ENCODE measurements at regions not wholly inside any gene's neighbourhood (a gene's known extent, or its start where the extent isn't known, plus 50 kb on each side); places are given as distances from the start of the nearest gene placed in this dataset.

- no peaks in the 10 kb centered on the region for H3K36me3 ChIP-seq (ENCODE audit: insufficient read depth, low read length)
- DNase-seq (ENCODE audit: low read depth, low spot score) = no peak
- H3K9ac ChIP-seq (ENCODE audit: insufficient read length) = no peak overlapping the region
- no peak overlapping the region for H3K27ac ChIP-seq
- no peak for TF ChIP-seq POLR2AphosphoS5 (IDR thresholded peaks at IDR 0.05; ENCODE audit: borderline replicate concordance, low read depth, low read length)
- no peaks in the 10 kb centered on the region for H3K9me3 ChIP-seq (ENCODE audit: low read depth, low read length)
- H3K4me3 ChIP-seq = no peak overlapping the region
Observed at GRCh38 chrX:44433556-44433955, 90.1 kb upstream of the EFHC2 start.

- no peak overlapping the region for H3K4me3 ChIP-seq
- H3K27ac ChIP-seq = no peak overlapping the region
- no peak for TF ChIP-seq POLR2AphosphoS5 (IDR thresholded peaks at IDR 0.05; ENCODE audit: borderline replicate concordance, low read depth, low read length)
- no peak for TF ChIP-seq EZH2 (IDR thresholded peaks at IDR 0.05)
- no peak for TF ChIP-seq FOXP2 (optimal IDR thresholded peaks at IDR 0.05; ENCODE audit: control extremely low read depth, extremely low read length, insufficient read depth)
- no peak for DNase-seq (ENCODE audit: low read depth, low spot score)
- no peaks in the 10 kb centered on the region for H3K9me3 ChIP-seq (ENCODE audit: low read depth, low read length)
- H3K9ac ChIP-seq (ENCODE audit: insufficient read length) = no peak overlapping the region
- H3K36me3 ChIP-seq (ENCODE audit: insufficient read depth, low read length) = no peaks in the 10 kb centered on the region
Observed at GRCh38 chrX:44432641-44433040, 89.2 kb upstream of the EFHC2 start.

DNA sequence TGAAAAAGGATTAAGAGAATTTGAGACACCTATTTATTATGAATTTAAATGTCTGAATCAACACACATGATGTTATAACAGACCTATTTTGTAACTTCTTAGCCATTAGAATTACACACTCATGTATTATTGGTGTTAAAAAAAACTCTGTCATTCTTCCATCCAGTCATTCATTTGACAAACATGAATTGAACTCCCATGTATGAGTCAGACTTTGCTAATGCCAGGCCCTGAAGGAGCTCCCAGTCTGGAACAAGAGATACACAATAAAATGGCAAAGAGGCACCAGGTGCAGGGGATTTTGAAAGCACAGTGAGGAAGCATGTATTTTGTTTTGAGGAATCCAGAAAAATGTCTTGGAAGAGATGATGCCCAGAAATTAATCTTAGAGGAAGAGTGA lies 87.7 kb upstream of the EFHC2 start:
- Histone ChIP-seq H3K36me3 (ENCODE audit: insufficient read depth, low read length) (no peaks in the 10 kb centered on the region), H3K9me3 (ENCODE audit: low read depth, low read length) (no peaks in the 10 kb centered on the region), H3K9ac (ENCODE audit: insufficient read length) (no peak overlapping the region), H3K27ac (no peak overlapping the region), H3K4me3 (no peak overlapping the region)
- no peak for DNase-seq (ENCODE audit: low read depth, low spot score)
- no peak for TF ChIP-seq FOXP2 (optimal IDR thresholded peaks at IDR 0.05; ENCODE audit: control extremely low read depth, extremely low read length, insufficient read depth)
- no peak for TF ChIP-seq POLR2AphosphoS5 (IDR thresholded peaks at IDR 0.05; ENCODE audit: borderline replicate concordance, low read depth, low read length)
- TF ChIP-seq EZH2 (IDR thresholded peaks at IDR 0.05) = no peak

- H3K4me3 ChIP-seq = no peak overlapping the region
- no peaks in the 10 kb centered on the region for H3K9me3 ChIP-seq (ENCODE audit: low read depth, low read length)
- H3K36me3 ChIP-seq (ENCODE audit: insufficient read depth, low read length) = no peaks in the 10 kb centered on the region
- no peak for DNase-seq (ENCODE audit: low read depth, low spot score)
- H3K9ac ChIP-seq (ENCODE audit: insufficient read length) = no peak overlapping the region
- H3K27ac ChIP-seq = no peak overlapping the region
- TF ChIP-seq FOXP2 (optimal IDR thresholded peaks at IDR 0.05; ENCODE audit: control extremely low read depth, extremely low read length, insufficient read depth) (no peak), EZH2 (IDR thresholded peaks at IDR 0.05) (no peak), POLR2AphosphoS5 (IDR thresholded peaks at IDR 0.05; ENCODE audit: borderline replicate concordance, low read depth, low read length) (no peak)
Observed at GRCh38 chrX:44428989-44429627, 85.6 kb upstream of the EFHC2 start.

DNA sequence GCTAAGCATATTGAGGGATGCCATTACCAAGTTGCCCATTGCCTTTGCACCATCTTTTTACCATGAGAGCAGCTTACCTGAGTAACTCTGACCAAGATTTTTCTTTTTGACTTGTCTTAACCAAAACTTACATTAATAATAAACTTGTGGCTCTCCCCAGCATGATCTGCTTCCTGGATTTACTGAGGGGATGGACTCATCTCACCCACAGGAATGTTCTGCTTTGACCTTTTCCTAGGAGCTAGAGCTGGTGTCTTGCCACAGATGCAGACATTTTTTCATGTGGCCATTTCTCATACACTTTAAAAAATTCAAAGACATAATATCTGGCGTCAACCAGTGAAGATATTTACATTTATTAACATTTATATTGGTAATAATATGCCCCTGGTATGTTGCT lies 79.2 kb upstream of the EFHC2 start:
- TF ChIP-seq POLR2AphosphoS5 (IDR thresholded peaks at IDR 0.05; ENCODE audit: borderline replicate concordance, low read depth, low read length) = no peak
- TF ChIP-seq FOXP2 (optimal IDR thresholded peaks at IDR 0.05; ENCODE audit: control extremely low read depth, extremely low read length, insufficient read depth) = no peak
- no peak for TF ChIP-seq EZH2 (IDR thresholded peaks at IDR 0.05)

GRCh38 chrX:44415639-44416386 lies 72.3 kb upstream of the EFHC2 start:
- Histone ChIP-seq H3K4me3 (no peak overlapping the region), H3K9ac (ENCODE audit: insufficient read length) (no peak overlapping the region), H3K9me3 (ENCODE audit: low read depth, low read length) (no peaks in the 10 kb centered on the region), H3K36me3 (ENCODE audit: insufficient read depth, low read length) (no peaks in the 10 kb centered on the region), H3K27ac (no peak overlapping the region)
- TF ChIP-seq POLR2AphosphoS5 (IDR thresholded peaks at IDR 0.05; ENCODE audit: borderline replicate concordance, low read depth, low read length) = no peak
- TF ChIP-seq EZH2 (IDR thresholded peaks at IDR 0.05) = no peak
- TF ChIP-seq FOXP2 (optimal IDR thresholded peaks at IDR 0.05; ENCODE audit: control extremely low read depth, extremely low read length, insufficient read depth) = no peak
- no peak for DNase-seq (ENCODE audit: low read depth, low spot score)

More for the DNA sequence above, 79.2 kb upstream of the EFHC2 start:
- no peak overlapping the region for H3K4me3 ChIP-seq
- H3K27ac ChIP-seq = no peak overlapping the region
- H3K9me3 ChIP-seq (ENCODE audit: low read depth, low read length) = no peaks in the 10 kb centered on the region
- no peak for DNase-seq (ENCODE audit: low read depth, low spot score)
- no peaks in the 10 kb centered on the region for H3K36me3 ChIP-seq (ENCODE audit: insufficient read depth, low read length)
- no peak overlapping the region for H3K9ac ChIP-seq (ENCODE audit: insufficient read length)

DNA sequence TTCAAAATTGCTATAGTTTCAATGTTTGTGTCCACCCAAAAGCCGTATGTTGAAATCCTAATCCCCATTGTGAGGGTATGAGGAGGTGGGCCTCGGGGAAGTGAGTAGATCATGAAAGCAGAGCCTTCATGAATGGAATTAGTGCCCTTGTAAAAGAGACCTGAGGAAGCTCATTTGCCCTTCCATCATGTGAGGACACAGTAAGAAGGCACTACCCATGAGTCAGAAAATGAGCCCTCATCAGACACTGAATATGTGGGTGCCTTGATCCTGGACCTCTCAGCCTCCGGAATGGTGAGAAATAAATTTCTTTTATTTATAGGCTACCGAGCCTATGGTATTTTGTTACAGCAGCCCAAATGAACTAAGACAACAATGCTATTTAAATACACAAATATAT lies 57.7 kb upstream of the EFHC2 start:
- H3K27ac ChIP-seq = no peak overlapping the region
- no peak overlapping the region for H3K4me3 ChIP-seq
- H3K9ac ChIP-seq (ENCODE audit: insufficient read length) = no peak overlapping the region
- TF ChIP-seq POLR2AphosphoS5 (IDR thresholded peaks at IDR 0.05; ENCODE audit: borderline replicate concordance, low read depth, low read length) (no peak), EZH2 (IDR thresholded peaks at IDR 0.05) (no peak)
- H3K9me3 ChIP-seq (ENCODE audit: low read depth, low read length) = no peaks in the 10 kb centered on the region
- no peaks in the 10 kb centered on the region for H3K36me3 ChIP-seq (ENCODE audit: insufficient read depth, low read length)
- no peak for DNase-seq (ENCODE audit: low read depth, low spot score)

DNA sequence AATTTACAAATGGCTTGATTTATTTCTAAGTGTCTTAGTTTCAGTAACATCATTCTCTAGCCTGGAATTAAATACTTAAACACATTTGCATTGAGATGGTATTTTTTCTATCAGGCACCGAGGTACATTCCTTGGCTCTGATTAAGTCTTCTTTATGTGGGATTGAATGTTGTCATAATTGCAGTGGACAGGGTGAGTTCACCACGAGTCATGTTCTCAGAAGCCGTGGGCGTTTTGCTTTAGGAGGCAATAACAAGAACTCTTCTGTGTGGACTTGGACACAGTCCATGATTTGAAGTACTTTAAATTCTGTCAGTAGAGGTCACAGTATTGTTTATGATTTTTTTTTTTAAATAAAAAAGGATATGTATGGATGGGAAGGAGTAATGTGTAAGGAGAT lies 57.1 kb upstream of the EFHC2 start:
- Histone ChIP-seq H3K36me3 (ENCODE audit: insufficient read depth, low read length) (no peaks in the 10 kb centered on the region), H3K4me3 (no peak overlapping the region), H3K9ac (ENCODE audit: insufficient read length) (no peak overlapping the region), H3K9me3 (ENCODE audit: low read depth, low read length) (no peaks in the 10 kb centered on the region), H3K27ac (no peak overlapping the region)
- TF ChIP-seq EZH2 (IDR thresholded peaks at IDR 0.05) = no peak
- TF ChIP-seq POLR2AphosphoS5 (IDR thresholded peaks at IDR 0.05; ENCODE audit: borderline replicate concordance, low read depth, low read length) = no peak
- no peak for TF ChIP-seq FOXP2 (optimal IDR thresholded peaks at IDR 0.05; ENCODE audit: control extremely low read depth, extremely low read length, insufficient read depth)
- no peak for DNase-seq (ENCODE audit: low read depth, low spot score)

- Histone ChIP-seq H3K9me3 (ENCODE audit: low read depth, low read length) (no peaks in the 10 kb centered on the region), H3K36me3 (ENCODE audit: insufficient read depth, low read length) (no peaks in the 10 kb centered on the region), H3K27ac (no peak overlapping the region), H3K4me3 (no peak overlapping the region), H3K9ac (ENCODE audit: insufficient read length) (no peak overlapping the region)
- no peak for DNase-seq (ENCODE audit: low read depth, low spot score)
- TF ChIP-seq FOXP2 (optimal IDR thresholded peaks at IDR 0.05; ENCODE audit: control extremely low read depth, extremely low read length, insufficient read depth) (no peak), POLR2AphosphoS5 (IDR thresholded peaks at IDR 0.05; ENCODE audit: borderline replicate concordance, low read depth, low read length) (no peak), EZH2 (IDR thresholded peaks at IDR 0.05) (no peak)
Observed at GRCh38 chrX:44400161-44400560, 56.7 kb upstream of the EFHC2 start.

Measured in SK-N-MC (cell line).